Keratinocyte (primary cell): ENCODE measurements at regions not wholly inside any gene's neighbourhood (a gene's known extent, or its start where the extent isn't known, plus 50 kb on each side); places are given as distances from the start of the nearest gene placed in this dataset.

Source experiments
- EZH2 ChIP-seq: IDR thresholded peaks from one replicate; pipeline ENCODE4 v1.6.1; 2012; ENCODE audit warnings: inconsistent platforms, mild to moderate bottlenecking, low read length, moderate library complexity
- TF ChIP-seq, protein P1 (sequence below), 3 experiments: IDR thresholded peaks in 1 of 3; conservative IDR thresholded peaks in 1 of 3; optimal IDR thresholded peaks in 1 of 3; 2 replicates in 2 of 3; 3 replicates in 1 of 3; pipeline versions ENCODE3 to v1.5.1; 2011; ENCODE audit warnings: low read length in 3 of 3, mild to moderate bottlenecking in 3 of 3, moderate library complexity in 2 of 3, control low read depth in 1 of 3, inconsistent platforms in 1 of 3; ENCODE audit not compliant: insufficient read depth in 2 of 3; ENCODE audit errors: extremely low read depth in 1 of 3

DNA sequence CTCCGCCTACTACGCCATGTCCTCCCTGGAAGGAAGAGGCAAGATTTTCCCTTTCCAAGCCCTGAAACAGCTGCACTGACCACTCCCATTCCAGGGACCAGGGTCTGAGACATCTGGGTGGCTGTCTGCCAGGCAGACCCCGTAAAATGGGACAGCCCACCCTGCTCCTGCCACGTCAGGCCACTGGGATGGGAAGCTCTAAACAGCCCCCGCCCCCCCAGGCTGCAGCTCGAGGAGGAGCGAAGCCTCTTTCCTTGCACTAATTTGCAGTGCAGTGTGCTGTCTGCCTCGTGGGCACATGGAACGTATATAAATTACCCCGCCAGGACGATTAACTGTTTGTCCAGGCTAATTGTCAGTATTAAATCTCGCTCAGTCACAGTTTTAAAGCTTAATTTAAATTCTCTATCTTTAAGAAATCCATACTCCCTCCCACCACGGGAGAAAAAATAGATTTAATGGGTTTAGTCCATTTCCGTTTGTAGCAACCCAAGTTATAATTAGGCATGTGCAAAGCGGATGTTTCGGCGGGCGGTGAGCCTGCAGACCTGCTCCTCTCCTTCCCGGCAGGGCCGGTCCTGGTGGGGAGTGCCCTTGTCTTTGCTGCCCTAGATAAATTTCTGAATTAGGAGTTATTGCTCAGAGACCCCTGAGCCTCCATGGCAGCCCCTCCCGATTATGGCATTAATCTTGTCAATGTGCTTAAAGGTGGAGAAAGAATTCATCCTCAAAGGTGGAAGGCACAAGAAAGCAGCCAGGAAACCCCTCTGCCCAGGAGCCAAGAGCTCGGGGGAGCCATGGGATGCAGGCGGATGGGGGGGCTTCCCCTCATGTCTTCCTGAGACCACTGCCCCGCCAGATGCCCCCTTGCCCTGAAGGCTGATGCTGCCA lies 268.0 kb upstream of the TNRC6C start:
- TF ChIP-seq, protein P1, sequence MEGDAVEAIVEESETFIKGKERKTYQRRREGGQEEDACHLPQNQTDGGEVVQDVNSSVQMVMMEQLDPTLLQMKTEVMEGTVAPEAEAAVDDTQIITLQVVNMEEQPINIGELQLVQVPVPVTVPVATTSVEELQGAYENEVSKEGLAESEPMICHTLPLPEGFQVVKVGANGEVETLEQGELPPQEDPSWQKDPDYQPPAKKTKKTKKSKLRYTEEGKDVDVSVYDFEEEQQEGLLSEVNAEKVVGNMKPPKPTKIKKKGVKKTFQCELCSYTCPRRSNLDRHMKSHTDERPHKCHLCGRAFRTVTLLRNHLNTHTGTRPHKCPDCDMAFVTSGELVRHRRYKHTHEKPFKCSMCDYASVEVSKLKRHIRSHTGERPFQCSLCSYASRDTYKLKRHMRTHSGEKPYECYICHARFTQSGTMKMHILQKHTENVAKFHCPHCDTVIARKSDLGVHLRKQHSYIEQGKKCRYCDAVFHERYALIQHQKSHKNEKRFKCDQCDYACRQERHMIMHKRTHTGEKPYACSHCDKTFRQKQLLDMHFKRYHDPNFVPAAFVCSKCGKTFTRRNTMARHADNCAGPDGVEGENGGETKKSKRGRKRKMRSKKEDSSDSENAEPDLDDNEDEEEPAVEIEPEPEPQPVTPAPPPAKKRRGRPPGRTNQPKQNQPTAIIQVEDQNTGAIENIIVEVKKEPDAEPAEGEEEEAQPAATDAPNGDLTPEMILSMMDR (optimal IDR thresholded peaks at IDR 0.05 in 1 of 3, IDR thresholded peaks at IDR 0.05 in 1 of 3, conservative IDR thresholded peaks at IDR 0.05 in 1 of 3; ENCODE audit: extremely low read depth in 1 of 3, insufficient read depth in 2 of 3, low read length in 3 of 3), result no peak
- no peak for TF ChIP-seq EZH2
